Loucy (cell line): ENCODE measurements at regions not wholly inside any gene's neighbourhood (a gene's known extent, or its start where the extent isn't known, plus 50 kb on each side); places are given as distances from the start of the nearest gene placed in this dataset.

Experiments
- EZH2phosphoT487 ChIP-seq: fragments of 200-600 bp; IDR thresholded peaks from 2 replicates; pipeline ENCODE4 v1.6.1; 2018; ENCODE audit warnings: antibody characterized with exemption, mild to moderate bottlenecking, moderate library complexity, borderline replicate concordance
- TF ChIP-seq, protein P1 (sequence below): fragments of 200-600 bp; sonication (generic); conservative IDR thresholded peaks from 2 replicates; pipeline ENCODE4 v1.5.1; 2014; ENCODE audit warnings: mild to moderate bottlenecking, antibody characterized with exemption, low read length

DNA sequence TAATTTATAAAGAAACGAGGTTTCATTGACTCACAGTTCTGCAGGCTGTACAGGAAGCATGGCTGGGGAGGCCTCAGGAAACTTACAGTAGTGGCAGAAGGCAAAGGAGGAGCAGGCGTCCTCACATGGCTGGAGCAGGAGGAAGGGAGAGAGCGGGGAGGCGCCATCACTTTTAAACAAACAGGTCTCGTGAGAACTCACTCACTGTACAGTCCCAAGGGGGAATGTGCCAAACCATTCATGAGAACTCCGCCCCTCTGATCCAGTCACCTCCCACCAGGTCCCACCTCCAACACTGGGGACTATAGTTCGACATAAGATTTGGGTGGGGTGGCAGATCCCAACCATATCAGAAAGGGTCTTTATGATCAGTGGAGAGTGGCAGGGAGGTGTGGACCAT lies 392.4 kb upstream of the TNRC6C start:
- TF ChIP-seq, protein P1, sequence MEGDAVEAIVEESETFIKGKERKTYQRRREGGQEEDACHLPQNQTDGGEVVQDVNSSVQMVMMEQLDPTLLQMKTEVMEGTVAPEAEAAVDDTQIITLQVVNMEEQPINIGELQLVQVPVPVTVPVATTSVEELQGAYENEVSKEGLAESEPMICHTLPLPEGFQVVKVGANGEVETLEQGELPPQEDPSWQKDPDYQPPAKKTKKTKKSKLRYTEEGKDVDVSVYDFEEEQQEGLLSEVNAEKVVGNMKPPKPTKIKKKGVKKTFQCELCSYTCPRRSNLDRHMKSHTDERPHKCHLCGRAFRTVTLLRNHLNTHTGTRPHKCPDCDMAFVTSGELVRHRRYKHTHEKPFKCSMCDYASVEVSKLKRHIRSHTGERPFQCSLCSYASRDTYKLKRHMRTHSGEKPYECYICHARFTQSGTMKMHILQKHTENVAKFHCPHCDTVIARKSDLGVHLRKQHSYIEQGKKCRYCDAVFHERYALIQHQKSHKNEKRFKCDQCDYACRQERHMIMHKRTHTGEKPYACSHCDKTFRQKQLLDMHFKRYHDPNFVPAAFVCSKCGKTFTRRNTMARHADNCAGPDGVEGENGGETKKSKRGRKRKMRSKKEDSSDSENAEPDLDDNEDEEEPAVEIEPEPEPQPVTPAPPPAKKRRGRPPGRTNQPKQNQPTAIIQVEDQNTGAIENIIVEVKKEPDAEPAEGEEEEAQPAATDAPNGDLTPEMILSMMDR = no peak
- TF ChIP-seq EZH2phosphoT487 = no peak
